DOHH2 (cell line): ENCODE measurements at regions not wholly inside any gene's neighbourhood (a gene's known extent, or its start where the extent isn't known, plus 50 kb on each side); places are given as distances from the start of the nearest gene placed in this dataset.

Experiments
- CTCF ChIP-seq: fragments of 200-600 bp; sonication (generic); IDR thresholded peaks from one replicate; pipeline ENCODE4 v1.5.1; 2014; ENCODE audit warnings: antibody characterized with exemption, mild to moderate bottlenecking, low read depth, low read length; ENCODE audit not compliant: poor library complexity, severe bottlenecking
- EZH2phosphoT487 ChIP-seq: fragments of 200-600 bp; sonication (generic); IDR thresholded peaks from 2 replicates; pipeline ENCODE4 v1.6.1; 2017; ENCODE audit warnings: borderline replicate concordance, mild to moderate bottlenecking, antibody characterized with exemption, low read length, moderate library complexity, mixed read lengths

- TF ChIP-seq CTCF (no peak), EZH2phosphoT487 (no peak)
These were observed 349.9 kb downstream of the THBS2 start for GRCh38 chr6:168903613-168904345.
